SIG-M5 treated with dmso at 0.1 percent for 504 hours (cell line): ENCODE measurements at regions not wholly inside any gene's neighbourhood (a gene's known extent, or its start where the extent isn't known, plus 50 kb on each side); places are given as distances from the start of the nearest gene placed in this dataset.

Source experiments
- DNase-seq: peaks from one replicate; lab custom pipeline; 2025; ENCODE audit not compliant: unreplicated experiment; lab: John Stamatoyannopoulos, UW

DNA sequence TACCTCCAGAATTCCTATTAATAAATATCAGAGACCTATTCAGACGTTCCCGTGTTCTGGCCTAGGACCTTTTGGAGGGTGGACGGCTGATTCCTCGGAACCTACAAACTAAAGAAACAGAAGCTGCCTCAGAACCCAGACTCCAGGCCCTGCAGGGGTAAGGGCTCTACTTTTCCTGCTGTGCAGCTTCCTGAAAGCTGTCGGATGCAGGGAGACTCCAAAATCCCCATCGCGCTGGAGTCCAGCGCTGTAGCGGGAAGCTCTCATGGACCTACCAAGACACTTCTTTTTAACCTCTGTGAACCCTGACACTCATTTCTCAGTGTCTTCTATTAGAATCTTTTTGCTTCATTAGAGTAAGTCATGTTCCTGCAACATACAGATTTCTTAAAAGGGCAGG is 244.5 kb upstream of the PITRM1 start:
- no peak for DNase-seq

DNA sequence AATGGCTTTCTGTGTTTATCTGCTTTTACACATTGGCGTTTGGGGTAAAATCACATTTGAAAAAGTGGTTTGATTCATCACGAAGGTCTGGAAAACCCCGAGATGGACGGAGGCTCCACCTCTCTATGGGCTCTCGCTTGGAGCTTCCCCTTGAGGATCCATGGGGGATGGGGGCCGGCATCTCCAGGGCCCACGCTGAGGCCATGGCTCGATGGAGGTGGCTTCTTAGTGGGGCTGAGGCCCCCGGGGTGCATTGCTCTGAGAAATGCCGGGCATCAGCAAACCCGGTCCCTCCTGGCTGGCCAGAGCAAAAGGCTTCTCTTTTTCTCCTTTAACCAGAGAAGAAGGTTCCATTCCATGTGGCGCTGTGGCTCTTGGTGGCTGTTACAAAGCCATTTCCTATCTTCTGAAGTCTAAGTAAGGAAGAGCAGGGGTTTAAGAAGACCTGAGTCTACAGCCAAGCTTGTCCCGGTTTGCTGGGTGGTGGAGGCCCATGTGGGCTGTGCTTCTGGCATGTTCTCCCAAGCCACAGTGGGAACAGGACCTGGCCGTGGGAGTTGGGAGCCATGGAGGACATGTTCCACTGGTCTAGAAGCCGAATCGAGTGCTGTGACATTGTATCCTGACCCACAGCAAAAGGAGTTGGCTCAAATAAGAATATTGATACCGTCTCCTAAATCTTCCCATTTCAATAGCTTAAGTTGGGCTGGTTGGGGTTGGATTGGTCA is 243.5 kb upstream of the PITRM1 start:
- DNase-seq, result no peak

DNA sequence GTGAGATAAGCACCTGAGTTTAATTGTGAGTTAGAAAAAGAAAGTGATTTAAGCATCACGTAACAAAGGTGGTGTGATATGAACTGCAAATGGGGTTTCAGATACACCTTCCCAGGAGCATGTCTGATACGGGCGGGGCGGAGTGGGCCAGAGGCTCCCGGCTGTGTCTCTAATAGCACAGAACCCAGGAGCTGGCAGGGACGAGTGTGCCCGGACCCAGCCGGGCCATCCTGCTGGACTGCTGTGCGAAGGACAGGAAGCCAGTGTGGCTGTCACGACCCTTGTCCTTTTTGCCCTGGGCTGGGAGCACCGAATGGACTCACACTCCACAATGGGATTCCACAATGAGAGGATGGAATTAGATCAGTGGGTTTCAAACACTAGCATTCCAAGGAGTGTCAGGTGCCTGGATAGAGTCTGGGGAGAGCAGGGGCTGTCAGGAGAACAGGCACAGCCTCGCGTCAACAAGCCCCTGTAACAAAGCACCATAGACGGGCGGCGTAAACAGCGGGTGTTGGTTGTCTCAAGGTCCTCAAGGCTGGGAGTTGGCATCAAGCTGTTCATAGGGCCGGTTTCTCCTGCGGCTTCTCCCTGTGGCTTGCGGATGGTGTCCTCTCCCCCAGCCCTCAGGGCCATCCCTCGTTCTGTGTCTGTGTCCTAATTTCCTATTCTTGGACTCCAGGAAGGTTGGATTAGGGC is 242.6 kb upstream of the PITRM1 start:
- DNase-seq, result no peak

DNA sequence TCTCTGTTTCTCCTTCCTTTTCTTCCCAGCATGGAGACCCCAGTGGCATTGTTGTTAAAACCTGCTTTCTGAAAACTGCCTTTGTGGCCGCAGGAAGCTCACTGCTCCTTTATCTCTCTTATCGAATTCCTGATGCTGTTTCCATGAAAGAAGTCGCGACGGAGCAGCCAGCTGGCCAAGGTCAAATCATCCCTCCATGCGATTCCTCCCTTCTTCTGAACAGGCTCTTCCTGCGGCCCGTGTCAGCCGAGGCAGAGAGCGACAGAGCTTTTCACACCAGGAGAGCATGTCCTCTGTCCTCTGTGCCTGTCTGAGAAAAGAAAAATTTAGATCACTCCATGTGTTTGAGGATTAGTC is 242.1 kb upstream of the PITRM1 start:
- DNase-seq, result no peak

DNA sequence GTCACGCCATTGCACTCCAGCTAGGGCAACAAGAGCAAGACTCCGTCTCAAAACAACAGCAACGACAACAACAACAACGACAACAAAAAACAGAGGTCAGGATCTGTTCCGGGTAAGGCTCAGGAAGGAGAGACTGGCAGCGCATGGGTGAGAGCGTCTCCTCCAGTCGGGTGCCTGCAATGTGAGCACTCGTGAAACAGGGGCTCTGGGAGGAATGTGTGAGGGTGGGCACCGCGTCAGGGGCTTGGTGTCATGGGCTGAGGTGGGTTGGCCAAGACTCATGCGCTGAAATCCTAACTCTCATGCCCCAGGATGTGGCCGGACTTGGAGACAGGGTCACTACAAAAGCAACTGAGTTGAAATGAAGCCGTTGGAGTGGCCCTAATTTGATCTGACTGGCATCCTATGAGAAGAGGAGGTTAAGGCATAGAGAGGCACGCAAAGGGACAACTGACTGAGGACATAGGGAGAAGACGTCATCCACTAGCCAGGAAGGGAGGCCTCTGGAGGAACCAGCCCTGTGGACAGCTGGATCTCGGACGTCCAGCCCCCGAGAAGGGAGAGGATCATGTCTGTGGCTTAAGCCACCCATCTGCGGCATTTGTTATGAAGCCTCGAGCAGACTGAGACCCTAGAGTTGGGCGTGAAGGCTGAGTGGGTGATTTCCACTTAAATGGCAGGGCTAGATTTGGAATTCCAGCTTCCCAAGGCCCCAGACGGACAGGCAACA is 241.5 kb upstream of the PITRM1 start:
- no peak for DNase-seq

DNA sequence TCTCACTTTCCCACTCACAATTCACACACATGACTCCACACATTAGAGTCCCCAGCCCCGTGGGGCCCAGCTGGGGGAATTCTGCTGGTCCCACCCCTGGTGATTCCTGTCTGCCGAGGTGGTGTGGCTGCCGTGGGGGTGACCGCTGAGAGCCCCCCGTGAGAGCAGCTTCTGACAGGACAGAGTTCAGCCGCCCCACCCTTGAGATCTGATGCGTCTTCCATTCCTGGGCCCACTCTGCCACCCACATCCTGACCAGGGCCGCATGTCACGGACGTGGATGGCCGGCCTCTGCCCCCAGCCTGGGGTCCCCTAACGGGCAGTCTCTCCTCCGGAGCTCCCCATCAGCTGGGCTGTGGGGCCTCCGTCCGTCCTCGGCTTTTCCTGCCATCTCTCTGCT is 240.1 kb upstream of the PITRM1 start:
- no peak for DNase-seq

DNA sequence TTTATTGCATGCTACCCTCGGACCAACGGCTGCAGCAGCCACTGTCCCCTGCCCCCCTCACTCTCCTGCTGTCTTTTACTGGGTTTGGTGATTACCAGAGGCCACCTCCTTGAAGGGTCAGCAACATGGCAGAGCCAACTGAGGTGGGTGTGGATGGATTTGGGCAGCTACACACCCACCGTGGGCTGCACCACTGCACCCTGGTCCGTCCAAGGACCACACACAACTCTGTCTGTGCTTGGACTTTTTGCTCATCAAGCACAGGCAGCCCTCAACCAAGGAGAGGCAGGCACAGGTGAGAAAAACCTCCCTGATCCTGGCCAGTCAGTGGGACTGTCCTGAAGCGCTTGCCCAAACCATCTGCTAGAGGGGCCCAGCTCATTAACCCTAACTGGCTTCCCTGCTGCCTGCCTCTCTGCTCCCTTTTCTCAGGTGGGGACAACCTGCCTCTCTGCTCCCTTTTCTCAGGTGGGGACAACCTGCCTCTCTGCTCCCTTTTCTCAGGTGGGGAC is 239.5 kb upstream of the PITRM1 start:
- DNase-seq, result no peak

DNA sequence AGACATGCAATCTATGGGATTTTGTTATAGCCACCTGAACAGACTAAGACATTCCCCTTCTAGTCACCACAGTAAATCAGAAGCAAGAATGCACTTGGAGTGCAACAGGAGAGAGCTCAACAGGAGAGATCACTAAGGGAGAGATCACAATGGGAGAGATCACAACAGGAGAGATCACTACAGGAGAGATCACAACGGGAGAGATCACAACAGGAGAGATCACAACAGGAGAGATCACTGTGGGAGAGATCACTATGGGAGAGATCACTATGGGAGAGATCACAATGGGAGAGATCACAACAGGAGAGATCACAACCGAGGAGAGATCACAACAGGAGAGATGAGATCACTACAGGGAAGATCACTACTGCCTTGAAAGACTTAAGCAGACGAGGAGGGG is 238.5 kb upstream of the PITRM1 start:
- DNase-seq, result no peak

DNA sequence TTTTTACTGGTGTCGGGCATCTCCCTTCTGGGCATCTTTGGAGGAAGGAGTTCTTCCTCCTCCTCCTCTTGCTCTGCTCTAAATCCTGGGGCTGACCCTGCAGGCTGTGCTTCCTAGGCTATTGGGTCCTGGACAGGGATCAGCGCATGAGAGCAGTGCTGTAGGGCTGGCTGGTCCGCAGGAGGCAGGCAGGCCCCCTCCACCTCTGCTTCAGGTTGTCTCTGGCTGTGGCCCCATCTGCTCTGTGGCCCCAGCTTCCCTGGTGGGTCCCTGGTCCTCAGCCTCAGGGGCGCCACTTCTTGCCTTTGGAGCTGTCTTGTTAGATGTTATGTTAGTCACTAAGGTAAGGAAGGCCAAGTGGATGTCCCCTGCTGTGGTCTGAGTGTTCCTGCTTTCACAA is 237.3 kb upstream of the PITRM1 start:
- DNase-seq, result no peak

DNA sequence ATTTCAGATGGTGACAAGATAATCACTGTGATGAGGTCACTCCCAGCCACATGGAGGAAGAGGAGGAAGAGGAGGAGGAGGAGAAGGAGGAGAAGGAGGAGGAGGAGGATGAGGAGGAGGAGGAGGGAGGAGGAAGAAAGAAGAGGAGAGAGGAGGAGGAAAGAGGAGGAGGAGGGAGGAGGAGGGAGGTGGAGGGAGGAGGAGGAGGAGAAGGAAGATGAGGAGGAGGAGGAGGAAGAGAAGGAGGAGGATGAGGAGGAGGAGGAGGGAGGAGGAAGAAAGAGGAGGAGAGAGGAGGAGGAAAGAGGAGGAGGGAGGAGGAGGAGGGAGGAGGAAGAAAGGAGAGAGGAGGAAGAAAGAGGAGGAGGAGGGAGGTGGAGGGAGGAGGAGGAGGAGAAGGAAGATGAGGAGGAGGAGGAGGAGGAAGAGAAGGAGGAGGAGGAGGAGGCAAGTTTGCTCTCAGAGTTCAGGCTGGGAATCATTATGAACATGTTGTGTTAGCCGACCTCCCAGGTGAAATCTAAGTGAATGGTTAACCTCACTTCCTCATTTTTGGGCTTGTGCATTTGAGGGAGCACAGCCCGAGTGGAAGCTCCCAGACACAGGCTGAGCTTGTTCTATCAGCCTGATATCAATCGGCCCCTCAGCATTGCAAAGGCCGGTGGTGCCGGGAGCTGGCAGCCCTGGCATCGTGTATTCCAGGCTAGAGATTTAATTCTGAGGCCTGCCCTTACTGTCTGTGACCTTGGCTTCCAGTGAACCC is 236.2 kb upstream of the PITRM1 start:
- no peak for DNase-seq

DNA sequence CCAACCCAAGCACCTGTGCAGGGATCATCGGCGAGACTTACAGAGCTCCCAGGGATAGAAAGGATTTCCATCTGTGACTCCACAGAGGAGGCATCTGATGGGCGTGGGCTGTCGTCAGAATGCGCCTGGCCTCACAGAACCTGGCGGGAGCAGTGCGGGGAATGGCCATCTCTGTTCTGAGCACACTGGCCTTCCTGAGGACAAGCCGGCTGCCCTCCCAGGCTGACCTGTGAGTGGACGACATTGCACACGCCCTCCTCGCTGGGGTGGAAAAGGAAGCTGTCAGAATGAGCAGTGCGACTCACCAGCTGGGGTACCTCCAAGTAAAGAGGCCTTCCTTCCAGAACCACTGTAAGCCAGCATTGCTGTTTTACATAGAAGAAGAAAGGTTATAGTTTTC is 234.6 kb upstream of the PITRM1 start:
- DNase-seq, result no peak

DNA sequence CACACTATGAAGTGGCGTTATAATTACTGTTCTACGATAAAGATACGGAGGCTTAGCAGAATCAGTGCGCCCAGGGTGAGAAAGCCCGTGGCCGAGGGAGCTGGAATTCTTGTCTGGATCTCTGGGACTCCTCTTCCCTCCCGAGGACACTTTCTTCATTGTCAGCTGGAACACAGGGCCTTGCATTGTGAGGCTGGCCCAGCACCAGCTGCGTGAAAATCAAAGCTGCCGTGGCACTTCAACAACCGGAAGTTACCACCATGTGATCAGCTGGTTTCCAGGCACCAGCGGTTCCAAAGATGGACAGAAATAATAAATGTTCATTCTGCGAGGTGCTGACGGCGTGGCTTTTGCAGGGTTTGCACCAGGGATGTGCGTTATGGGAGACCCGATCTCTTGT is 234.0 kb upstream of the PITRM1 start:
- no peak for DNase-seq

DNA sequence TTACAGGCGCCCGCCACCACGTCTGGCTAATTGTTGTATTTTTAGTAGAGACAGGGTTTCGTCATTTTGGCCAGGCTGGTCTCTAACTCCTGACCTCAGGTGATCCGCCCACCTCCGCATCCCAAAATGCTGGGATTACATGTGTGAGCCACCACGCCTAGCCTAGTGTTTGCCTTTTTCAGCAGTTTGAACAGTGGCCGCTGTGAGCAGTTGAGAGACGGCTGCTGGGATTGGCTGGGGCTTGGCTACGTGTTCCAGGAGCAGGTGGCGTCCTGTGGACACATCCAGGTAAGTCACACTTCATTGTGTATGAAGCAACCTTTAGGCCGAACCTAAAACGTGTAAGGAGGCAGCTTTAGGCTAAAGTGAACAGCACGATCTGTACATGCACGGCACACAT is 231.8 kb upstream of the PITRM1 start:
- DNase-seq, result no peak

DNA sequence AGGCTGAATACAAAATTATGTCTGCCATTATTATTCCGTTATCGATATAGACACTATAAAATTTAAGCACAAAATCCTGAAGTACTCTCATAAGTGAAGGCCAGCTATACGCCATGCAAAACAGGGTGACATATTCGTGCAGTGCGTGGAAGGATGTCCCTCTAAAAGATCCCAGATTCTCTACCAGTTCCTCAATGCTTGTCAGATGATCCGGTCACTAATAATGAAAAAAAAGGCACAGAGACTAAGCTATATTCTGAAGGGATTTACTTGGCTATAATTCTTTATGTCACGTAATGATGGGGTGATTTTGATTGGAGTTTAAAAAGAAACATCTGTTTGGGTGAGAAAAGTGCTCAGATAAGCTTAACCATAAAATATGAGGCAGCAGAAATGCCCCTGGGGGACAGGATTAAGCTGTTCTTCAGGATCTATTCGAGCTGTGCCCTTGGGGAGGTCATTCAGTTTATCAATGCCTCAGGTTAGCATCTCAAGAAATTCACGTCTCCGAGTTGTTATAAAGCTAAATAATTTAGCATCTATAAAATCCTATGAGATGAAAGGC is 229.7 kb upstream of the PITRM1 start:
- no peak for DNase-seq

DNA sequence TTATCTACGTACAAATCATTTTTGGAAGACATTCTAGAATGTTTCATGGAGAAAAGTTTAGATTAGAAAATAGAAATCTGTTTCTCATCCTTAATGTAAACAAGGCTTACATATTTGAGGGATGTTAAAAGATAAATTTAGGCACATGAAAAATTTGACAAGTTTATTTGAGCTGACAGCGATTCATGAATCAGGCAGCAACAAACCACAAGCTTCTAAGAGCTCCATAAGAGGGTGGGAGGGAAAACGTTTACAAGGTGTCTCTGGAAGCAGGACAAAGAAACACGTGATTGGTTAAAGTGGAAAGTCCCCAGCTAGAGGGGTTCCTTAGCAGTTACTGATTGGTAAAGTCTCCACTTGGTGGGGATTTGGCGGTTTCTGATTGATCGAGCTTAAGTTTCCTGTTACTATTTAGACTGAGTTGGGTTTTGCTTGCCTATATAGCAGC is 228.9 kb upstream of the PITRM1 start:
- DNase-seq, result no peak

DNA sequence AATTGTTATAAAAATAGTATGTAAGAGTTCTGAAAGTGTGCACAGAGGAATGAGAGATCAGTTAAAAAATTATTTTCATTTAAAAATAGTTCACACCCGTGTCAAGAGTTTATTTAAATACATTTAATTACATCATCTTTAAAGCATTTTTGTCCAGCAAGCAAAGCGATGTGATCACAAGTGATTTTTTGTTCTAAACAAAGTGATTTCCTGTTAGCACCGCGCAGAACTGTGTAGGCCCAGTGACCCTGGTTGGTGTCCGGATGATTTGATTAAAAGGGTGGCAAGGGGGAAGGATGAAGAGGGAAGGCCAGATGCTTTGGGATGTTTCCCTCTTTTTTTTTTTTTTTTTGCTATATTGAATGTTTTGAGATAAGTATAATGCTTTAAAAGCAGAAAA is 227.8 kb upstream of the PITRM1 start:
- DNase-seq, result no peak

DNA sequence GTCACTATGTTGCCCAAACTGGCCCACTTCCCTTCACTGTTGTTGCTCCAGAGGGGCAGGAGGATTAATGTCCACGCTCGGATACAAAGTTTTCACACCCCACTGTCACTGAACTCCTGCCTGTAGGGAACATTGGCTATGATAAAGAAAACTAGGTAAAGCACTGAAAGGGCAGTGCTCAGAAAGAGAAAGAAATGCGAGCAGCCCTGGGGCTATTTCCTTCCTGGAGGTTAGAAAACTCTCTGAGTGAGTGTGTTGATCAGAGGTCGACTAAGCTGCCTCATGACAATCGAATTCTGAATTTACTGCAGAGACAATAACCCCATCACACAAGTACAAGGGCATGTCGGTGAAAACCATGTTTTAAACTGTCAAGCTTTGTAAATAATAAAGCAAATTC is 227.2 kb upstream of the PITRM1 start:
- DNase-seq, result no peak

DNA sequence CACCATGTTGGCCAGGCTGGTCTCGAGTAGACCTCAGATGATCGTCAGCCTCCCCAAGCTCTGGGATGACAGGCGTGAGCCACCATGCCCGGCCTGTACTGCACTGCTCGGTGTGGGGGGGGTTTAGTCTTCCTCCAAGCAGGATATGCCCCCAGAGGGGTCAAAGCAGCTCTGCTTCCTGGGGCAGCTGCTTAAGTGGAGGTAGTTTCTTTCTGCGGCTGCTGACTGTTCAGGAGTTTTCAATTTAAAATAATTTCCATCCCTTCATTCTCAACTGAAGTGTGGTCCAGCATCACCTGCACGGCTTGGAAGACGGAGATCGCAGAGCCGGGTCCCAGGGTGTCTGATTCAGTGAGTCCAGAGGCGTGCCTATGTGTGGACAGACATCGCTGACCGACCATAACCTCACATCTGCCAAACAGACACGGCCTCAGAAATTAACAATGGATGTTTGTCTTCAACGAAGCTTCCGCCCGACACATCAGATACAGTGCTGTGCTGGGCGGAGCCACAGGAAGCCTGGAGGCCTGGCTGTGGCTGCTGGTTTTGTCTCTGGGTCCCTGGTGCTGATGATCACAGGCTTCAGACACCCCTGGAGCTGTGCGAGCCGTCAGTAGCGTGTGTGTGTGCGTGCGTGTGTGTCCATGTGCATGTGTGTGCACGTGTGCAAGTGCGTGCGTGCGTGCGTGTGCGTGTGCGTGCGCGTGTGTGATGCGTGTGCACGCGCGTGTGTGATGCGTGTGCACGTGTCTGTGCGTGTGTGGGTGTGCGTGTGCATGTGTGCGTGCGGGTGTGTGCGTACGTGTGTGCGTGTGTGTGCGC is 226.5 kb upstream of the PITRM1 start:
- DNase-seq, result no peak

DNA sequence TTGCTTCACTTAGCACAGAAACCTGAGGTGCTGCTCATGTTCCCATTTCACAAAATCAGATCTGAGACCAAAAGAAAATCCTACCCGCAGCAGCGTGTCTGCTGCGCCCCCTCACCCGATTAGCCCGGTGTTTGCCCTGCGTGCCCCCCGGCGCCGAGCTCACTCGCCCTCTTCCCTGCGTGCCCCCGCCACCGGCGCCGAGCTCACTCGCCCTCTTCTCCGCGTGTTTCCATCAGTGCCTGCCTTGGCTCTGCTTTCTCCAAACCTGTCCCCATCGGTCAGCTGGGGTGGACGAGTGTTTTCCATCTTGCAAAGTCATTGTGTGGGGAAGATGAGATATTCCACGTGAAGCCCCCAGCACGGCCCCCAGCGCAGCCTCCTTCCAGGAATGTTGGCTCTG is 225.3 kb upstream of the PITRM1 start:
- no peak for DNase-seq

DNA sequence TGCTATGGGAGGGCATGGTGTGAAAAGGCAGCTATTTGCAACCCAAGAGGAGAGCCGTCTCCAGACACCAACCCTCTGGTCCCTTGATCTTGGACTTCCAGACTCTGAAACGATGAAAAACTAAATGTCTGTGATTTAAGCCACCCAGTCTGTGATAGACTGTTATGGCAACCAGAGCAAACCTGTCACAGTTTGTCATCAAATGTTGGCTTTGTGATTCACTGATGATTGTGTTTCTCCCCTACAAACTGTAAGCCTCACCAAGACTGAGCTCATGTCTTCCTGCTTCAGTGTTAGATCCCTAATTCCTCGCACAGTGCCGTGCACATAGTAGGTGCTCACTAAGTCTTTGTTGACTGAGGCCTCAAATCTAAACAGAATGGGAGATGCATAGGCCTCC is 224.6 kb upstream of the PITRM1 start:
- DNase-seq, result no peak
